MM.1S (cell line): ENCODE measurements at regions not wholly inside any gene's neighbourhood (a gene's known extent, or its start where the extent isn't known, plus 50 kb on each side); places are given as distances from the start of the nearest gene placed in this dataset.

Experiments
- CTCF ChIP-seq: fragments of 300-600 bp; sonication (generic); IDR thresholded peaks from 2 replicates; pipeline ENCODE4 v1.5.1; 2016; ENCODE audit warnings: antibody characterized with exemption, low read length, mixed read lengths
- EZH2 ChIP-seq: fragments of 300-600 bp; sonication (generic); optimal IDR thresholded peaks from 2 replicates; pipeline ENCODE3; 2017; ENCODE audit warnings: low read depth, mild to moderate bottlenecking, antibody characterized with exemption, low read length, mixed read lengths
- EZH2phosphoT487 ChIP-seq: fragments of 300-600 bp; sonication (generic); IDR thresholded peaks from 2 replicates; pipeline ENCODE4 v1.6.1; 2018; ENCODE audit warnings: antibody characterized with exemption, low read length

GRCh38 chr21:40936178-40936577, 89.2 kb upstream of the DSCAM start:
- TF ChIP-seq CTCF (no peak), EZH2 (no peak), EZH2phosphoT487 (no peak)
